GM19351 (cell line): ENCODE measurements at regions not wholly inside any gene's neighbourhood (a gene's known extent, or its start where the extent isn't known, plus 50 kb on each side); places are given as distances from the start of the nearest gene placed in this dataset.

Source experiments
- ATAC-seq: cut with Tn5 transposase; IDR thresholded peaks from one replicate; pipeline ENCODE4 v1.9.1; 2021; ENCODE audit warnings: mild to moderate bottlenecking, moderate library complexity; ENCODE audit not compliant: unreplicated experiment

GRCh38 chr10:27451054-27451453, 53.0 kb upstream of the RAB18 start:
- ATAC-seq, result no peak

- ATAC-seq, result no peak
These were observed 53.9 kb upstream of the RAB18 start for GRCh38 chr10:27450225-27450624.

GRCh38 chr10:27449571-27449970, 54.5 kb upstream of the RAB18 start:
- no peak for ATAC-seq

GRCh38 chr10:27448921-27449320, 55.2 kb upstream of the RAB18 start:
- ATAC-seq, result no peak

GRCh38 chr10:27447540-27447939, 56.6 kb upstream of the RAB18 start:
- ATAC-seq, result no peak

GRCh38 chr10:27446091-27446918, 57.8 kb upstream of the RAB18 start:
- ATAC-seq, result no peak

- ATAC-seq, result no peak
These were observed 59.0 kb upstream of the RAB18 start for GRCh38 chr10:27445070-27445469.

- no peak for ATAC-seq
These were observed 63.6 kb upstream of the RAB18 start for GRCh38 chr10:27440478-27440877.

- no peak for ATAC-seq
These were observed 64.1 kb upstream of the RAB18 start for GRCh38 chr10:27440021-27440420.

- ATAC-seq, result no peak
These were observed 65.0 kb upstream of the RAB18 start for GRCh38 chr10:27439101-27439500.

GRCh38 chr10:27437775-27438174, 66.3 kb upstream of the RAB18 start:
- ATAC-seq, result no peak

GRCh38 chr10:27436710-27437109, 67.4 kb upstream of the RAB18 start:
- no peak for ATAC-seq

GRCh38 chr10:27433976-27434375, 70.1 kb upstream of the RAB18 start:
- no peak for ATAC-seq

GRCh38 chr10:27426948-27427467, 77.1 kb upstream of the RAB18 start:
- ATAC-seq, result no peak

GRCh38 chr10:27413831-27414348, 90.2 kb upstream of the RAB18 start:
- no peak for ATAC-seq

- ATAC-seq, result no peak
These were observed 90.7 kb upstream of the RAB18 start for GRCh38 chr10:27413387-27413786.

- no peak for ATAC-seq
These were observed 94.0 kb upstream of the RAB18 start for GRCh38 chr10:27410153-27410552.

- ATAC-seq, result no peak
These were observed 96.8 kb upstream of the RAB18 start for GRCh38 chr10:27407271-27407670.

- ATAC-seq, result no peak
These were observed 104.2 kb upstream of the RAB18 start for GRCh38 chr10:27399871-27400270.

GRCh38 chr10:27393961-27394360, 110.1 kb upstream of the RAB18 start:
- ATAC-seq, result no peak

GRCh38 chr10:27392606-27393005, 111.5 kb upstream of the RAB18 start:
- ATAC-seq, result no peak

- no peak for ATAC-seq
These were observed 112.2 kb upstream of the RAB18 start for GRCh38 chr10:27391916-27392315.
